IMR-90 (cell line): ENCODE measurements at regions not wholly inside any gene's neighbourhood (a gene's known extent, or its start where the extent isn't known, plus 50 kb on each side); places are given as distances from the start of the nearest gene placed in this dataset.
"Not testable (repeated sequence)": the region's sequence is repeated elsewhere in the genome, so short reads cannot be mapped to it uniquely, and the experiment has no call there.

Experiments used
- ATAC-seq: fragments of 200-7000 bp; cut with Tn5 transposase; 2 replicates; pipeline ENCODE4 v1.9.1; 2020; ENCODE audit warnings: low read depth, mild to moderate bottlenecking, moderate library complexity
- BruUV-seq: library from RNA; stranded (reverse); fragments of 400-500 nt; replicated peaks from 2 replicates; lab custom pipeline; 2021; lab: Mats Ljungman, UMichigan
- CTCF ChIA-PET: fragments of 300-600 bp; formaldehyde crosslinking; extraction: SDS; loops from one replicate; lab custom pipeline; 2021; ENCODE audit warnings: antibody characterized with exemption; lab: Yijun Ruan, JAX
- POLR2A ChIA-PET: fragments of 300-600 bp; sonication (Branson Sonifier 250); formaldehyde crosslinking; loops from one replicate; lab custom pipeline; 2022; ENCODE audit warnings: antibody characterized with exemption; ENCODE audit not compliant: unreplicated experiment; lab: Charles Lee
- DNase-seq: peaks from one replicate; pipeline ENCODE4 v3.0.0; 2013
- H2AFZ ChIP-seq: replicated peaks from 2 replicates; pipeline ENCODE3; 2013; ENCODE audit warnings: low read length, mild to moderate bottlenecking; ENCODE audit not compliant: poor library complexity
- H2AK5ac ChIP-seq: 2 replicates; pipeline ENCODE4 v1.6.1; 2013; ENCODE audit warnings: low read depth, low read length, inconsistent platforms
- H2AK9ac ChIP-seq: replicated peaks from 2 replicates; pipeline ENCODE3; 2013; ENCODE audit warnings: mild to moderate bottlenecking, low read depth, low read length, moderate library complexity; ENCODE audit not compliant: poor library complexity
- H2BK120ac ChIP-seq: 2 replicates; pipeline ENCODE4 v1.6.1; 2013; ENCODE audit warnings: low read depth, low read length, inconsistent platforms
- H2BK15ac ChIP-seq: 3 replicates; pipeline ENCODE4 v1.6.1; 2013; ENCODE audit warnings: low read depth, low read length, inconsistent platforms
- H2BK20ac ChIP-seq: 2 replicates; pipeline ENCODE4 v1.6.1; 2013; ENCODE audit warnings: low read depth, mild to moderate bottlenecking, inconsistent platforms, low read length, moderate library complexity
- H2BK5ac ChIP-seq: 2 replicates; pipeline ENCODE4 v1.6.1; 2013; ENCODE audit warnings: mild to moderate bottlenecking, low read depth, low read length, inconsistent platforms; ENCODE audit not compliant: poor library complexity, severe bottlenecking
- H3K14ac ChIP-seq: replicated peaks from 2 replicates; pipeline ENCODE4 v1.6.1; 2013; ENCODE audit warnings: low read depth, low read length, inconsistent platforms
- H3K18ac ChIP-seq: 2 replicates; pipeline ENCODE4 v1.6.1; 2013; ENCODE audit warnings: low read depth, low read length, control low read depth
- H3K23ac ChIP-seq: 2 replicates; pipeline ENCODE4 v1.6.1; 2013; ENCODE audit warnings: low read depth, low read length, inconsistent platforms
- H3K27ac ChIP-seq: 2 replicates; pipeline ENCODE4 v1.5.1; 2013; ENCODE audit warnings: mild to moderate bottlenecking, control low read depth, low read length; ENCODE audit not compliant: insufficient read depth
- H3K27me3 ChIP-seq: 2 replicates; pipeline ENCODE4 v1.6.1; 2013; ENCODE audit warnings: low read length; ENCODE audit not compliant: control insufficient read depth, insufficient read depth
- H3K36me3 ChIP-seq: 2 replicates; pipeline ENCODE4 v1.6.1; 2013; ENCODE audit warnings: low read length, mixed read lengths; ENCODE audit not compliant: control insufficient read depth, insufficient read depth
- H3K4ac ChIP-seq: 2 replicates; pipeline ENCODE4 v1.6.1; 2013; ENCODE audit warnings: low read depth, low read length, inconsistent platforms
- H3K4me1 ChIP-seq: 2 replicates; pipeline ENCODE4 v1.6.1; 2013; ENCODE audit warnings: low read length, mixed read lengths; ENCODE audit not compliant: control insufficient read depth, insufficient read depth
- H3K4me2 ChIP-seq: 2 replicates; pipeline ENCODE4 v1.6.1; 2013; ENCODE audit warnings: low read depth, mild to moderate bottlenecking, control low read depth, low read length, moderate library complexity
- H3K4me3 ChIP-seq: 2 replicates; pipeline ENCODE4 v1.5.1; 2013; ENCODE audit warnings: low read depth, mild to moderate bottlenecking, control low read depth, low read length, moderate library complexity; ENCODE audit not compliant: insufficient read depth
- H3K56ac ChIP-seq: 2 replicates; pipeline ENCODE4 v1.6.1; 2013; ENCODE audit warnings: low read length, inconsistent platforms; ENCODE audit not compliant: insufficient read depth; ENCODE audit errors: extremely low read depth
- H3K79me1 ChIP-seq, 2 experiments: 2 replicates each; pipeline ENCODE4 v1.6.1; 2013; ENCODE audit warnings: low read length in 2 of 2, inconsistent platforms in 1 of 2, low read depth in 1 of 2
- H3K9ac ChIP-seq: 2 replicates; pipeline ENCODE4 v1.6.1; 2013; ENCODE audit warnings: low read depth, low read length, control low read depth
- H3K9me1 ChIP-seq: 2 replicates; pipeline ENCODE4 v1.6.1; 2013; ENCODE audit warnings: low read length, inconsistent platforms; ENCODE audit not compliant: insufficient read depth
- H3K9me3 ChIP-seq: 2 replicates; pipeline ENCODE4 v1.6.1; 2013; ENCODE audit warnings: low read length; ENCODE audit not compliant: control insufficient read depth, insufficient read depth
- H4K20me1 ChIP-seq: 2 replicates; pipeline ENCODE4 v1.6.1; 2013; ENCODE audit warnings: low read length, inconsistent platforms; ENCODE audit not compliant: insufficient read depth
- H4K5ac ChIP-seq: 2 replicates; pipeline ENCODE4 v1.6.1; 2013; ENCODE audit warnings: mild to moderate bottlenecking, low read depth, low read length, control low read depth
- H4K8ac ChIP-seq, 2 experiments: 2 replicates each; pipeline ENCODE4 v1.6.1; 2013; ENCODE audit warnings: low read depth in 2 of 2, low read length in 2 of 2, control low read depth in 1 of 2, inconsistent platforms in 1 of 2
- H4K91ac ChIP-seq: 2 replicates; pipeline ENCODE4 v1.6.1; 2013; ENCODE audit warnings: low read depth, low read length, inconsistent platforms; ENCODE audit not compliant: insufficient read depth
- WGBS, 2 experiments: methylation state at CpG; one replicate each; pipeline versions ENCODE4 v1.1.5 to v1.1.7; 2013; ENCODE audit warnings: missing lambda C conversion rate in 2 of 2; ENCODE audit not compliant: insufficient read length in 1 of 2; ENCODE audit errors: extremely low coverage in 2 of 2; 5-methylcytosine and 5-hydroxymethylcytosine counted together
- dilution Hi-C: fragments of 300-500 bp; cut with HindIII; formaldehyde crosslinking; loops from one replicate; pipeline ENCODE4 v1.14.3; 2018; ENCODE audit warnings: low sequenced_read_pairs; ENCODE audit not compliant: unreplicated experiment
- in situ Hi-C: fragments of 300-500 bp; cut with MboI; formaldehyde crosslinking; loops from 3 replicates; pipeline ENCODE4 v1.14.3; 2019; ENCODE audit warnings: low sequenced_read_pairs, inconsistent platforms, mixed read lengths
- intact Hi-C: fragments of 100-400 bp; cut with micrococcal nuclease; formaldehyde crosslinking; loops from 2 replicates; pipeline ENCODE4 v1.10.0; 2022

DNA sequence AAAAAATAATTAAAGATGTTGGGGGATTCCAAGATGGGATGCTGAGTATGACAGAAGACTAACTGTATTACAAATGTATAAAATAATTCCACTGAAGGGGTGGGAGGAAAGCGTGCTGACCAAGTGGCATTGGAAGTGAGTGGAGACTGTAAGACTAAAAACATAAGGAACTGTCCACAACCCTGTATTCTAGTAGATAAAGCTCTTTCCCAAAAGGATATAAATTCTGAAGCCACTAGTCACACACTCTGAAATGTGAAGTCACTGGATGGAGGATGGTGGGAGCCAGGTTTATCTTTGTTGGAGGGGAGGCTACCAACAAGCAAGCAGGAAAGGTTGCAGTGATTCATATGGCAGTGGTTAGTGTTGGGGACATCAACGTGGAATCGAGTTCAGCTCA is 182.8 kb upstream of the PLGLB2 start:
- H3K4me1 ChIP-seq, H3K36me3 ChIP-seq, CTCF ChIA-PET, H3K4me2 ChIP-seq, H2AFZ ChIP-seq, H2AK5ac ChIP-seq, H3K14ac ChIP-seq, H3K18ac ChIP-seq, H3K9me1 ChIP-seq, H3K23ac ChIP-seq, dilution Hi-C loops, H3K79me1 ChIP-seq, H3K4me3 ChIP-seq, H2BK5ac ChIP-seq, intact Hi-C loops, H4K91ac ChIP-seq, H3K9me3 ChIP-seq, H4K8ac ChIP-seq, H4K20me1 ChIP-seq, H3K56ac ChIP-seq, H2BK15ac ChIP-seq, H3K27ac ChIP-seq, POLR2A ChIA-PET, H3K9ac ChIP-seq, H2AK9ac ChIP-seq, H2BK20ac ChIP-seq, H3K4ac ChIP-seq, H2BK120ac ChIP-seq, H4K5ac ChIP-seq, in situ Hi-C loops, H3K27me3 ChIP-seq, BruUV-seq: not testable (repeated sequence)
- ATAC-seq (peak; percentile 56), DNase-seq (peak; percentile 43)
- no CpG with 5 or more reads among the region's 3 CpGs for WGBS, 2 experiments

DNA sequence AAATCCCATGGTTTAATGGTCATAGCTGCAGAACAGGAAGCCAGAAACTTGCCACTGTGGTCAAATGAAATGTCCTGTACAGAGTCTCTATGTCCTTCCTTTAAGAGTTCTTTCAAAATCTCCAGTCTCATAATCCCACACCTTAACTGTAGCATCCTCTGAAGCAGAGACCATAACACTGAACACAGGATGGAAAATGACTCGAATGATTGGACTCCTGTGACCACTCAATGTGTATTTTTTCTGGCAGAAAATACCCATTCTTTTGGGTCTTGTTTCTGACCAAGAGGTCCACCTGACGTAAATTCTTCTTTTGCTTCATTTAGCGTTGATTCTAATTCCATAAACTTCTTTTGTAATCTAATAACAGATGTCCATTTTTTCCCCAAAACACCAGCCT is 181.4 kb upstream of the PLGLB2 start:
- POLR2A ChIA-PET, H3K14ac ChIP-seq, intact Hi-C loops, H3K4me1 ChIP-seq, H3K56ac ChIP-seq, H3K36me3 ChIP-seq, H4K8ac ChIP-seq, H2BK20ac ChIP-seq, H3K27me3 ChIP-seq, dilution Hi-C loops, H4K20me1 ChIP-seq, CTCF ChIA-PET, H2AK9ac ChIP-seq, H3K18ac ChIP-seq, H2BK15ac ChIP-seq, H3K23ac ChIP-seq, H3K4me3 ChIP-seq, H3K79me1 ChIP-seq, BruUV-seq, H3K9me3 ChIP-seq, H2BK5ac ChIP-seq, H2AK5ac ChIP-seq, H4K5ac ChIP-seq, H3K9ac ChIP-seq, H2BK120ac ChIP-seq, in situ Hi-C loops, H3K27ac ChIP-seq, H4K91ac ChIP-seq, H2AFZ ChIP-seq, H3K4me2 ChIP-seq, H3K4ac ChIP-seq, H3K9me1 ChIP-seq: not testable (repeated sequence)
- ATAC-seq (peak; percentile 41; the same call in 1 of the 2 replicates), DNase-seq (peak; percentile 69)
- no CpG with 5 or more reads among the region's 3 CpGs for WGBS, 2 experiments
